ENCODE measurements at regions not wholly inside any gene's neighbourhood (a gene's known extent, or its start where the extent isn't known, plus 50 kb on each side); places are given as distances from the start of the nearest gene placed in this dataset.

- Histone ChIP-seq H3K79me2 (ENCODE audit: insufficient read depth) (no peaks in the 10 kb centered on the region), H3K27ac (ENCODE audit: low read depth in 2 of 2, low read length in 1 of 2) (no peak overlapping the region), H3K9me2 (no peaks in the 10 kb centered on the region), H3K9me3 (no peaks in the 10 kb centered on the region), H2AFZ (ENCODE audit: low read depth) (no peak overlapping the region), H3K9ac (no peak overlapping the region), H3K4me2 (no peak overlapping the region), H3K4me3 (ENCODE audit: low read depth in 2 of 2, low read length in 1 of 2) (no peak overlapping the region), H3F3A (replicated peaks; ENCODE audit: insufficient read depth) (no peaks in the 10 kb centered on the region), H3K4me1 (ENCODE audit: control insufficient read depth in 1 of 2, insufficient read depth in 2 of 2, low read depth in 1 of 2, low read length in 1 of 2) (no peaks in the 10 kb centered on the region; a peak in 2 of 4 replicates), H4K20me1 (ENCODE audit: insufficient read depth) (no peaks in the 10 kb centered on the region), H3K36me3 (replicated peaks in 1 of 2; ENCODE audit: control insufficient read depth in 1 of 2, insufficient read depth in 2 of 2, low read length in 1 of 2) (no peaks in the 10 kb centered on the region), H3K27me3 (ENCODE audit: insufficient read depth) (no peaks in the 10 kb centered on the region)
- no peak for DNase-seq
- no peak for TF ChIP-seq EP300 (IDR thresholded peaks at IDR 0.05; ENCODE audit: borderline replicate concordance in 1 of 2, low read depth in 1 of 2, low read length in 1 of 2)
- no peak for TF ChIP-seq MAX (IDR thresholded peaks at IDR 0.05; ENCODE audit: low read depth)
- no peak for TF ChIP-seq RFX5 (IDR thresholded peaks at IDR 0.05; ENCODE audit: low read length)
- TF ChIP-seq RXRA (IDR thresholded peaks at IDR 0.05; ENCODE audit: borderline replicate concordance, low read depth): no peak
- no peak for TF ChIP-seq REST (IDR thresholded peaks at IDR 0.05; ENCODE audit: low read depth, low read length)
- TF ChIP-seq CHD2 (IDR thresholded peaks at IDR 0.05; ENCODE audit: low read length, partially characterized antibody): no peak
- TF ChIP-seq ZBTB33 (IDR thresholded peaks at IDR 0.05; ENCODE audit: borderline replicate concordance, low read depth): no peak
- TF ChIP-seq JUND (IDR thresholded peaks at IDR 0.05): no peak
- TF ChIP-seq TAF1 (IDR thresholded peaks at IDR 0.05; ENCODE audit: borderline replicate concordance, low read depth, low read length): no peak
- TF ChIP-seq RAD21 (IDR thresholded peaks at IDR 0.05; ENCODE audit: low read length): no peak
- no peak for TF ChIP-seq IRF3 (IDR thresholded peaks at IDR 0.05; ENCODE audit: low read depth, low read length)
- TF ChIP-seq FOXM1 (IDR thresholded peaks at IDR 0.05; ENCODE audit: low read depth): no peak
- TF ChIP-seq PBX3 (IDR thresholded peaks at IDR 0.05): no peak
- TF ChIP-seq USF1 (IDR thresholded peaks at IDR 0.05; ENCODE audit: borderline replicate concordance, low read depth): no peak
- CTCF ChIA-PET: interaction anchor here (0.6 to 1.2 kb wide), 3 partner anchors 12 to 1766 kb away, joined by 3 to 5 read pairs (median 4); no protein-coding TSS in a partner anchor
- POLR2A ChIA-PET: no interaction called here
- 41% methylated on average over 2 of the region's 2 CpGs for WGBS (ENCODE audit: low lambda C conversion rate)
Measured at GRCh38 chr1:232568331-232568852, 61.5 kb downstream of the SIPA1L2 start.

Data from SK-N-SH (cell line).